ENCODE measurements at regions not wholly inside any gene's neighbourhood (a gene's known extent, or its start where the extent isn't known, plus 50 kb on each side); places are given as distances from the start of the nearest gene placed in this dataset.
"Not testable (repeated sequence)": the region's sequence is repeated elsewhere in the genome, so short reads cannot be mapped to it uniquely, and the experiment has no call there.

DNA sequence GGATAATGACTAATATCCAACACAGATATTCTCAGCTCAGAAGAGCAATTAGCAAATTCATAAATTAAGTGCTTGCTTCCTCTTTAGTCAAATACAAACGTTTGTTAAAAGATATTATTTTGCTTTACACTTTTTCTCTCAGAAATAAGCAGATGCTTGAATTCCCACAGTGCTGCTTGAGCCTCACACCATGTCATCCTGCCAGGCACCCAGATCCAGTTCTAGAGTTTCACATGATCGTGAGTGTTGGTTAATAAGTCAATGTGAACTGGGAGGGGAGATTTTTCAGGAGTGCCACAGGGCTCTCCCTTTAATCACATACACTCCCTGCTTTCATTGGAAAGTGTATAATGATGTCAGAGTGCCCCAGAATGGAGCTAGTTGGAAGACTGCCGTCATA lies 352.0 kb downstream of the OR4F29 start:
- DNase-seq: not testable (repeated sequence)

DNA sequence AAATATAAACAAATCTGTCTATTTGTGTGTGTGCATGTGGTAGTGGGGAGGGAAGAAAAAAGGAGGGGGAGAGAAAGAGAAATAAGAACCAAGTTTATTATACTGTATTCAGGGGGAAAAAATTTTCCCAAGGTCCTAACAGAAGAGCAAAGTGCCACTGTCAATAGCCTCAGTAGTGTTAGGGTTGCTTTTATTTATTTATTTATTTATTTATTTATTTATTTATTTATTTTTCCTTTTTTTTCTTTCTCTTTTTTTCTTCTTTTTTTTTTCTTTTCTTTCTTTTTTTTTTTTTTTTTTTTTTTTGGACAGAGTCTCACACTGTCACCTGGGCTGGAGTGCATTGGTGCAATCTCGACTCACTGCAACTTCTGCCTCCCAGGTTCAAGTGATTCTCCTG lies 352.7 kb downstream of the OR4F29 start:
- DNase-seq: not testable (repeated sequence)

DNA sequence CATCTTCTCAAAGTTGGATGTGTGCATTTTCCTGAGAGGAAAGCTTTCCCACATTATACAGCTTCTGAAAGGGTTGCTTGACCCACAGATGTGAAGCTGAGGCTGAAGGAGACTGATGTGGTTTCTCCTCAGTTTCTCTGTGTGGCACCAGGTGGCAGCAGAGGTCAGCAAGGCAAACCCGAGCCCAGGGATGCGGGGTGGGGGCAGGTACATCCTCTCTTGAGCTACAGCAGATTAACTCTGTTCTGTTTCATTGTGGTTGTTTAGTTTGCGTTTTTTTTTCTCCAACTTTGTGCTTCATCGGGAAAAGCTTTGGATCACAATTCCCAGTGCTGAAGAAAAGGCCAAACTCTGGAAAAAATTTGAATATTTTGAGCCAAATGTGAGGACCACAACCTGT lies 360.2 kb downstream of the OR4F29 start:
- not testable (repeated sequence) for DNase-seq

DNA sequence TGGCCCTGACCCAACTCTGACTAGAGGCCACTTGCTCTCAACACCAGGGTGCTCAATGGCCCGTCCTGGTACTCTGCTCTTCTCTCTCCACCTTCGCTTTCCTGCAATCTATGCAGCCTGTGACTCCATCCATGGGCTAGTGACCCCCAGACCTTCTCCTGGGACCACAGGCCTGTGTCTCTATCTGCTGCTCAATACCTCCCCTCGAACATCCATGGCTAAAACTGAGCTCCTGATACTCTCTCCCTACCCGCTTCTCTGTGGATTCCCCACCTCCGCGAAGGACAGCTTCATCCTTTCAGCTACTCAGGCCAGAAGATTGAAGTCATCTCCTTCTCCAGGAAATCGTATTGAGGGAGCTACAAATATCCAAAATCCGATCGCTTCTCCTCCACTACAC lies 363.4 kb downstream of the OR4F29 start:
- not testable (repeated sequence) for DNase-seq

DNA sequence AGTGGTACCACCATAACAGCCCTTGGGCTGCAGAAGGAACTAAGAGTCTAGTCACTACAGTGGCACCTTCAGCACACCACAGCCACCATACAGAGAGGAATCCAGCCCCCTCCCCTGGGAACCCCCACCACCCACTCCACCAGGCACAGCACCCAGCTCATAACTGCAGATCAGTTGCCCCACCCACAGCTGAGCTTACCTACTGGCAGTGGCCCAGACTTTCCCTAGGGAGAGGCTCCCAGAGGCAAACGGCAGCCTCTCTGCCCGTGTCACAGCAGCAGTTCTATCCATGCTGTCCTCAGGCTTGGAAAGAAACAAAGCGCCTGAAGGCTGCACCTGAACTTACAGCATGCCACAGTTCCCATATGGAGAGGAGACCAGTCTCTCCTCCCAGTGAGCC lies 372.3 kb downstream of the OR4F29 start:
- DNase-seq: not testable (repeated sequence)

DNA sequence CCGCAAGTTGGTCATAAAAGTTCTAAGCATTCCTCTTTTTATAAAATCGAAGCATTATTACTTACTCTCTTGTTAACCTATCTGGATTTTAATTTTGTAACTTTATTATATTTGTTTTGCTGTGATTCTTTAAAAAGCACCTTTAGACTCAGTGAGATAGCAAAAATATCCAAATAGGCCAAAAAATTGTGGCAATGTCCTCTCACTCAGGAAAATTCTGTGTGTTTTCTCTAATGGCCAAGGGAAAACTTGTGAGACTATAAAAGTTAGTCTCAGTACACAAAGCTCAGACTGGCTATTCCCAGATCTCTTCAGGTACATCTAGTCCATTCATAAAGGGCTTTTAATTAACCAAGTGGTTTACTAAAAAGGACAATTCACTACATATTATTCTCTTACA lies 386.4 kb downstream of the OR4F29 start, which contains the start of gene OR4F5:
TSS of gene OR4F5 (plus strand) at position 301 of the 400 bp plus-strand sequence.
- not testable (repeated sequence) for DNase-seq

DNA sequence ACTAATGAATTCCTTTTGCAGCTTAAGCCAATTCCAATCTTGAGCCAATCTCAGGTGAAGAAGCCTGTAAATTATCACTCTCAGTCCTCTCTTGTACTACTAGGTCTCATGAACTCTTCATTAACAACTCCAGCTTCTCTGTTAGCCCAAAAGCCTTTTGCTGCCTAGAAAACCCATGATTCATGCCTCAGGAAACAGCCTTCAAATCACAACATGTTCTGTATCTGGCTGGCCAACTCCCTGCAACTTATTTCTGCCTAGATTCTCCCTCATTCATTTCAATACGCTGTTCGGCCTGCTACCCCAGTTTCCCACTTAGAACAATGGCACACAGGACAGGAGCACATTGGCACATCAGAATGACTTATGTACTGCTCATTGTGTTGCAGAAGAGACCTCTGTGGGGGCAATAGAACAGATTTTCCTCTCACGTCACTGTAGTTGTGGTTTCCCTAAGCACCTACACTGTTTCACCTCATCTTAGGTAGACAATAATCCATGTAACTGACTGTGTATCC lies 395.4 kb downstream of the OR4F29 start:
- not testable (repeated sequence) for DNase-seq

DNA sequence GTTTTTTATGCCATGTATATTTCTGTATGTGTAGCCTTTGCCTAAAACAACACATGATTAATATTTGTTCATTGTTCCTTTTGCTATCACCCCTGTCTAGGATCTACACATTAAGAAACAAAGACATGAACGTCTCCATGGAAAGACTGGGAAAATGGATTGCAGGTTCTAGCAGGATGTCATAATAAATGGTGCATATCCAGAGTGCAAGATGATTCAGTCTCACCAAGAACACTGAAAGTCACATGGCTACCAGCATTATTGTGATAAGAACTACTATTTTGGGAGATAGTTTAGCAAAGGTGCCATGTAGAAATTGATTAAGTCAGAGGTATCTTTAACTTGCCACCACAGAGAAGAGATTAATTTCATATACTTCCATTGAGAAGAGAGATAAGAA lies 398.3 kb downstream of the OR4F29 start:
- DNase-seq: not testable (repeated sequence)

DNA sequence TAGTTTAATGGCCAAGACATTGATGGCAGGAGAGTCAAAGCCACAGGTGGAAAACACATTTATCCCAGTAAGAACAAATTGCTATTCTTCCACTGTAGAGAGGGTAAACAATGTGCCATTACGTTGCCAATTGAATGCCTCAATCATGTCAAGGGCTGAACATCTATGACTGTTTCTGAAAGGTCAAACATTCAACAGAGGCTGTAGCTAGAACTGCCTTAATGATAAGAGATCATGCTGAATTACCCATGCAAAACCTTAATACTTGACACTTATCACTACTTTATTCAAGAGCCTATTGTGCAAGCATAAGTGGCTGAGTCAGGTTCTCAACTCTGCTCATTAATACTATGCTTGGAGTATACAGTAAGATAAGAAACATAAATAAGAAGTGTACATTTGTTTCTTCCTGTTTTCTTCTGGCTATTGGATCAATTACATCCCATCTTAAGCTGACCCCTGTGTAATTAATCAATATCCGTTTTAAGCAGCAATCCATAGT lies 409.5 kb downstream of the OR4F29 start:
- not testable (repeated sequence) for DNase-seq

DNA sequence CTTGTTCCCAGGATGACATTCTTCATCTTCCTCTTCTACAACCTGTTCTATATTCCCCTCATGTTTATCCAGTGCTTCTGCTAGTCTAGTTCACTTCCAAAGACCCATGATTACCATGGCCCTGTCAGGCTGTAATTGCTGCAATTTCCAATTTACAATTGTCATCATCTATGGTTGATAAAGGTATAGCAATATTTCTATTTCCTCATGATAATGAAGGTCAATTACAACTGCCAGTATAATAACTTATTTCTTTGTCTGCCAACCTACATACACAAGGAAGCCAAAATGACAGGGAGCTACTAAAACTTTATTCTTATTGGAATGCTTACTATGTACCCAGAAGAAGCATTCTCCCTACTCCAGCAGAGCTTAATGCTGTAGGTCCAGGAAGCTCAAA lies 410.3 kb downstream of the OR4F29 start:
- not testable (repeated sequence) for DNase-seq

DNA sequence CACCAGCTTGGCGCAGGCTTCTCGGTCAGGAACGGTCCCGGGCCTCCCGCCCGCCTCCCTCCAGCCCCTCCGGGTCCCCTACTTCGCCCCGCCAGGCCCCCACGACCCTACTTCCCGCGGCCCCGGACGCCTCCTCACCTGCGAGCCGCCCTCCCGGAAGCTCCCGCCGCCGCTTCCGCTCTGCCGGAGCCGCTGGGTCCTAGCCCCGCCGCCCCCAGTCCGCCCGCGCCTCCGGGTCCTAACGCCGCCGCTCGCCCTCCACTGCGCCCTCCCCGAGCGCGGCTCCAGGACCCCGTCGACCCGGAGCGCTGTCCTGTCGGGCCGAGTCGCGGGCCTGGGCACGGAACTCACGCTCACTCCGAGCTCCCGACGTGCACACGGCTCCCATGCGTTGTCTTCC lies 422.3 kb downstream of the OR4F29 start:
- DNase-seq: not testable (repeated sequence)

DNA sequence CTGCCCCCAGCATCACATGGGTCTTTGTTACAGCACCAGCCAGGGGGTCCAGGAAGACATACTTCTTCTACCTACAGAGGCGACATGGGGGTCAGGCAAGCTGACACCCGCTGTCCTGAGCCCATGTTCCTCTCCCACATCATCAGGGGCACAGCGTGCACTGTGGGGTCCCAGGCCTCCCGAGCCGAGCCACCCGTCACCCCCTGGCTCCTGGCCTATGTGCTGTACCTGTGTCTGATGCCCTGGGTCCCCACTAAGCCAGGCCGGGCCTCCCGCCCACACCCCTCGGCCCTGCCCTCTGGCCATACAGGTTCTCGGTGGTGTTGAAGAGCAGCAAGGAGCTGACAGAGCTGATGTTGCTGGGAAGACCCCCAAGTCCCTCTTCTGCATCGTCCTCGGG lies 434.2 kb downstream of the OR4F29 start:
- DNase-seq: not testable (repeated sequence)

DNA sequence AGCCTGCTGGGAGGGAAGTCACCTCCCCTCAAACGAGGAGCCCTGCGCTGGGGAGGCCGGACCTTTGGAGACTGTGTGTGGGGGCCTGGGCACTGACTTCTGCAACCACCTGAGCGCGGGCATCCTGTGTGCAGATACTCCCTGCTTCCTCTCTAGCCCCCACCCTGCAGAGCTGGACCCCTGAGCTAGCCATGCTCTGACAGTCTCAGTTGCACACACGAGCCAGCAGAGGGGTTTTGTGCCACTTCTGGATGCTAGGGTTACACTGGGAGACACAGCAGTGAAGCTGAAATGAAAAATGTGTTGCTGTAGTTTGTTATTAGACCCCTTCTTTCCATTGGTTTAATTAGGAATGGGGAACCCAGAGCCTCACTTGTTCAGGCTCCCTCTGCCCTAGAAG lies 435.5 kb downstream of the OR4F29 start:
- not testable (repeated sequence) for DNase-seq

DNA sequence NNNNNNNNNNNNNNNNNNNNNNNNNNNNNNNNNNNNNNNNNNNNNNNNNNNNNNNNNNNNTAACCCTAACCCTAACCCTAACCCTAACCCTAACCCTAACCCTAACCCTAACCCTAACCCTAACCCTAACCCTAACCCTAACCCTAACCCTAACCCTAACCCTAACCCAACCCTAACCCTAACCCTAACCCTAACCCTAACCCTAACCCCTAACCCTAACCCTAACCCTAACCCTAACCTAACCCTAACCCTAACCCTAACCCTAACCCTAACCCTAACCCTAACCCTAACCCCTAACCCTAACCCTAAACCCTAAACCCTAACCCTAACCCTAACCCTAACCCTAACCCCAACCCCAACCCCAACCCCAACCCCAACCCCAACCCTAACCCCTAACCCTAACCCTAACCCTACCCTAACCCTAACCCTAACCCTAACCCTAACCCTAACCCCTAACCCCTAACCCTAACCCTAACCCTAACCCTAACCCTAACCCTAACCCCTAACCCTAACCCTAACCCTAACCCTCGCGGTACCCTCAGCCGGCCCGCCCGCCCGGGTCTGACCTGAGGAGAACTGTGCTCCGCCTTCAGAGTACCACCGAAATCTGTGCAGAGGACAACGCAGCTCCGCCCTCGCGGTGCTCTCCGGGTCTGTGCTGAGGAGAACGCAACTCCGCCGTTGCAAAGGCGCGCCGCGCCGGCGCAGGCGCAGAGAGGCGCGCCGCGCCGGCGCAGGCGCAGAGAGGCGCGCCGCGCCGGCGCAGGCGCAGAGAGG lies 441.3 kb downstream of the OR4F29 start:
- DNase-seq: not testable (repeated sequence)

All from right forelimb (tissue), 1 donor.